Skin epidermis (tissue), 12 donors: ENCODE measurements at regions not wholly inside any gene's neighbourhood (a gene's known extent, or its start where the extent isn't known, plus 50 kb on each side); places are given as distances from the start of the nearest gene placed in this dataset.
A peak's percentile ranks its signal among the peaks of the same experiment; 100 is the strongest.
"Not testable (repeated sequence)": the region's sequence is repeated elsewhere in the genome, so short reads cannot be mapped to it uniquely, and the experiment has no call there.

ENCODE experiments used
- H3K27ac ChIP-seq, 21 experiments: fragments of 200-600 bp; sonication (generic) in 11 of 21; one replicate each; pipeline ENCODE4 v1.5.0; 2020; ENCODE audit warnings: mild to moderate bottlenecking in 3 of 21, inconsistent platforms in 2 of 21, moderate library complexity in 2 of 21
- H3K4me3 ChIP-seq, 7 experiments: fragments of 200-600 bp; sonication (generic) in 2 of 7; one replicate each; pipeline ENCODE4 v1.5.0; 2020; ENCODE audit warnings: inconsistent platforms in 2 of 7, mild to moderate bottlenecking in 2 of 7, moderate library complexity in 1 of 7

DNA sequence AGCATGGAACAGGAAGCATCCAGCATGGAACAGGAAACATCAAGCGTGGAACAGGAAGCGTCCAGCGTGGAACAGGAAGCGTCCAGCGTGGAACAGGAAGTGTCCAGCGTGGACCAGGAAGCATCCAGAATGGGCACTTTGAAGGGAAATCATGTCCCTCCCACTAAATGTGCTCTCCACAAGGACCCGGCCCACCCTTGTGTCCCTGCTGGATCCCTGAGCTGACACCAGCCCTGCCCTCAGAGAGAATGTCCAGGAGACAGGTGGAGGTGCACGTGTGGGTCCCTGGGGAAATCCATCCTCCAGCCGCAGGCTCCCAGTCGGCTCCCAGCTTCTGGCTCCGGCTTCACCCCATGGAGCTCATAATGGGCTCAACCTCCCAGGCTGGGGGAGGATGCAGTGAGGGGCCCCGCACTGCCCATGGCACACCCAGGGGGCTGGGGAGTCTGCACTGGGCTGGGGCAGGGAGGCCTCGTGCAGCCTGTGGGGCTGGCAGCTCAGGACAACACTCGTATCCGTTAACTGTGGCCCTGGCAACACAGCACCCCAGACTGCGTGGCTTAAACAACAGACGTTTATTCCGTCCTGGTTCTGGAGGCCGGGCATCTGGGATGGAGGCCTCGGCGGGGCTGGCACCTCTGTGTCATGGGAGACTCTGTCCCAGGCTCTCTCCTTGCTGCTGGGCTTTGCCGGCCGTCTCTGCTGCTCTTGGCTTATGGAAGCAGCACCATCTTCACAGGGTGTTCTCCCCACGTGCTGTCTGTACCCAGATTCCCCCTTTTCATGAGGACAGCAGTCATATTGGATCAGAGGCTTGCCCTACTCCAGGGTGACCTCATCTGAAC lies 104.8 kb downstream of the TMEM121 start:
- H3K4me3 ChIP-seq, H3K27ac ChIP-seq: not testable (repeated sequence)

DNA sequence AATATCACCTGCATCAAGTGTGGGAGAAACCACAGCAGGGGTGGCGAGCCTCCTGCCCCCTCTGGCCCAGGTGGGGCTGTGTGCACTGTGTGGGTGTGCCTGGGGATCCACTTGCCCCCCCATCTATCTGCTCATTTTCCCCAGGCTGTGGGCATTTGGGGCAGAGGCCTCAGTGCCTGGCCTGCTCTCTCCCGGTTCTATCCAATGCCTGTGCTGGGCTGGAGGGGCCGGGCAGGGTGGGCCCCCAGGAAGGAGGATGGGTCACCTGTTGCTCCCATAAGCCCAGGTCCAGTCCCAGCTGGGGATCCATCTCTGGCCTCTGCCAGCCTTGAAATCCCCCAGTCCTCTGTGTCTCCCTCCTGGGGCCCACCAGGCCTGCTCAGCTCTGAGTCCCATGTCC lies 105.6 kb downstream of the TMEM121 start:
- Histone ChIP-seq H3K27ac (no peak overlapping the region), H3K4me3 (no peak overlapping the region)

DNA sequence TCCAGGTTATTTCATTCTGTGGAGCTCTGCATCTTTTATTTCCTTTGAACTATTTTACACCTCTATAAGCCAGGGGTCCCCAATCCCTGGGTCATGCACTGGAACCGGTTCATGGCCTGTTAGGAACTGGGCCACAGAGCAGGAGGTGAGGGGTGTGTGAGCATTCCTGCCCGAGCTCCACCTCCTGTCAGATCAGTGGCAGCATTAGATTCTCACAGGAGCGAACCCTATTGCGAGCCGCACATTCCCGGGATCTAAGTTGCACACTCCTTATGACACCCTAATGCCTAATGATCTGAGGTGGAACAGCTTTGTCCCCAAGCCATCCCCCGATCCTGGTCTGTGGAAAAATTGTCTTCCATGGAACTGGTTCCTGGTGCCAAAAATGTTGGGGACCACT lies 107.2 kb downstream of the TMEM121 start:
- not testable (repeated sequence) for H3K4me3 ChIP-seq, H3K27ac ChIP-seq

DNA sequence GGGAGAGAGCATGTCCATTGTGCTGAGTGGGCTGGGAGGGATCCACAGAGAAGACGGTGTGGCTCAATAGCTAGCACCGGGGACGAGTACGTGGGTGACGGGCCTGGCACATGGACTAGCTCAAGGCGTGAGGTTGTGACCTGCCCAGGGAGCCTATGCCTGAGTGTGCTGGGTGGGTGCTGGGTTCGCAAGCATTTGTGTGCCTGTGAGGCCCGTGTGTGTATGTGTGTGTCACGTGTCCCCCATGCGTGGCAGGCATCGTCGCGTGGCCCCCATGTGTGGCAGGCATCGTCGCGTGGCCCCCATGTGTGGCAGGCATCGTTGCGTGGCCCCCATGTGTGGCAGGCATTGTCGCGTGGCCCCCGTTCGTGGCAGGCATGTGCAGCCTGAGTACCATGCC lies 109.2 kb downstream of the TMEM121 start:
- H3K27ac ChIP-seq, result no peak overlapping the region
- no peak overlapping the region for H3K4me3 ChIP-seq

DNA sequence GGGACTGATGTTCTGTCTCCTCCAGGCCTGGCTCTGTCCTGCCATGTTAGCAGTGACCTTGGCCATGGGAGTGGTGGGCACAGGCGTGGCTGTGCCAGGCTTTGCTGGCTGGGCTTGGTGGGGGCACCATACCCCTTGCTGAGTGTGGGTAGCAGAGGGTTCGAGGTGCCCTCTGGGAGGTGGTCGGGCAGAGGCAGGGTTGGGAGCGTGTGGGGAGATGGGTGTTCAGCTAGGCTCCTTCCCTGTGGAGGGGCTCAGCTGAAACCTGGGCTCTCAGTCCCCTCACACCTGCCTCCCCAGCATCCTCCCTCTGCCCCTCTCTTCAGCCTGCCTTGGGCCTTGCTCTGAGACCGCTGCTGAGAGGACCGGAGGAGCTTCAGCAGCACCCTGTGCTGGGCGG lies 109.6 kb downstream of the TMEM121 start:
- H3K4me3 ChIP-seq, H3K27ac ChIP-seq: not testable (repeated sequence)

DNA sequence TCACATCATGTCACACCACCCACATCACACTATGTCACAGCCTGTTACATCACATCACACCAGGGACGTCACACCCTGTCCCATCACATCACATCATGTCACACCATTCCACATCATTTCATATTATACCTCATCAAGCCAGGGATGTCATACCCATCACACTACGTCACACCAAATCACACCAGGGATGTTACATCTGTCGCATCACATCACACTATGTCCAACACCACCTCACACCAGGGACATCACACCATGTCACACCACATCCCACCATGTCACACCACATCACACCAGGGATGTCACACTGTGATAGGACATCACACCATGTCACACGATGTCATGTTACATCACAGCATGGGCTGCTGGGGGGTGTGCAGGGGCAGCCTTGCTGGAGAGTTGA lies 110.6 kb downstream of the TMEM121 start:
- no peak overlapping the region for H3K27ac ChIP-seq
- H3K4me3 ChIP-seq, result no peak overlapping the region

DNA sequence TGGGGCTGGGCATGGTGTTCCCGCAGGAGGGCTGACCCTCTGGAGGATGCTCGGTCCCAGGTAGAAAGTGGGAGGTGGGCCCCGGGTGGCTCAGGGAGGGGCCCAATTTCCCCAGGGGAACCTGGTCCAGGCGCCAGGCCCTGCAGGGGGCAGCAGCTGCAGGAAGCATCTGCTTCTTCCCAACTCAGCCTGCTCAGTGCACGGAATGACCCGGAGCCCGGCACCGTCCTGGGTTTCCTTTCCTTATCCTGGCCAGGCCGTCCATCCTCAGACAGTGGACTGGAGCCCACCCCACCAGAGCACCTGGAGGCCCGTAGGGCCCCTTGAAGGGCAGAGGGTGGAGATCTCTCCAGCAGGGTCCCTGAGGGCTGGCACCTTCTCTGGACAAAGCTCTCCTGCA lies 111.0 kb downstream of the TMEM121 start:
- not testable (repeated sequence) for H3K4me3 ChIP-seq, H3K27ac ChIP-seq

DNA sequence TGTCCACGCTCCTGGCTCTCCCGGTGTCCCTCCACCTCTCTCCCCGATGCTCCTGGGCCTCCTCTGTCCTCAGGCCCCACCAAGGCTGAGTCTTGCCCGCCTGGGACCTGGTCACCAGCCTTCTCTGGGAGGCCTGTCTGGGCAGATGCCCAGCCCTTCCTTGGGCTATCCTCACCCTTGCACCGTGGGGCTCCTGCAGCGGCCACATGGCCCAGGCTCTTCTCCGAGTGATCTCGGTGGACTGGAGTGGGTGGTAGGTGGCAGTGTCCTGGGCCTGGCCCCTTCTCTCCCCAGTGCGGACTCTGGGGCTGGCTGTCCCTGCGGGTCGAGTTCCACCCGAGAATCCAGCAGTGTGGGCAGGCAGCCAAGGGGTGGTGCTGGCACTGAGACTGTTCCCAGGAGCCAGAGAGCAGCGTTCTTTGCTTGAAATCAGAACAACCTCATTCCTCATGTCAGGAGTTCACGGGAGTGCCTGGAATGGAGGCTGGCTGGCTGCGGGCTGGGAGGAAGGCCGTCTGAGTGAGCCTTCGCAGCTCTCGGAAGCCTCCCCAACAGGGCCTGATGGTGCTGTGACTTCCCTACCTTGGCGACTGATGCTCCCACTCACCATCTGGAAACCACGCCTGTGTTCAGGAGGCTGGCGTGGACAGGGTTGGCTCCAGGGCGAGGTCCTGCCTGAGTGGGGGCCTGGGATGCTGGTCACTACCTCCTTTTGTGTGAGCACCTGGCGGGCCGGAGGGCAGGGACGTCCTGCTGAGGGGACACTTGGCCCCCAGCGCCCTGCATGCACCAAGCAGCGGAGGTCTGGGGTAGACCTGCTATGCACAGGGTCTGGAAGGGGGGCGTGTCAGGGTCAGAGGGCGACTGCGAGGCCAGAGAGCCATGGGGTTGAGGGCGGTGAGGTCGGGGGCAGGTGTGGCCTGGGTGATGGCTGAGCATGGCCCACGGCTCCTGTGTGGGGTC lies 113.9 kb downstream of the TMEM121 start:
- not testable (repeated sequence) for H3K4me3 ChIP-seq, H3K27ac ChIP-seq

DNA sequence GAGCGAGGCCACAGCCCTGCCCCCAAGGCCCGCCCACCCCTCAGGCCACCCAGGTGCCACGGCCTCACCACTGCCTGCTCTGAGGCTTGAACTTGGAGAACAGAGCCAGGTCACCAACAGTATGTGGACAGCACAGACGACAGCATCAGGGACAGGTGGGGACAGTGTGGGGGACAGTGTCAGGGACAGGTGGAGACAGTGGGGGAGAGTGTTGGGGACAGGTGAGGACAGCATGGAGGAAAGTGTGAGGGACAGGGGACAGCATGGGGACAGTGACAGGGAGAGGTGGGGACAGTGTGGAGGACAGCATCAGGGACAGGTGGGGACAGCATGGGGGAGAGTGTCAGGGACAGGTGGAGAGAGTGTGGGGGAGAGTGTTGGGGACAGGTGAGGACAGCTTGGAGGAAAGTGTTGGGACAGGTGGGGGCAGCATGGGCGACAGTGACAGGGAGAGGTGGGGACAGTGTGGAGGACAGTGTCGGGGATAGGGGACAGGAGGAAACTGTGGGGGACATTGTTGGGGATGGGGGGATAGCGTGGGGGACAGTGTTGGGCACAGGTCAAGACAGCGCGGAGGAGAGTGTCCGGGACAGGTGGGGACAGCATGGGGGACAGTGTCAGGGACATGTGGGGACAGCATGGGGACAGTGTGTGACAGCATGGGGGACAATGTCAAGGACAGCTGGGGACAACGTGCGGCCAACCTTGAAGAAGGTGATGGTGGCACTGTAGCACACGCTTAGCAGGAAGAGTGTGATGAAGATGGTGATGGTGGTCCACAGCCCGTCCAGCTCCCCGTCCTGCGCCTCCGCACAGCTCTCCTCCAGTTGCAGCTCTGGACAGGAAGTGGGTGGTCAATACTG lies 114.9 kb downstream of the TMEM121 start:
- Histone ChIP-seq H3K4me3 (no peak overlapping the region), H3K27ac (no peak overlapping the region)

DNA sequence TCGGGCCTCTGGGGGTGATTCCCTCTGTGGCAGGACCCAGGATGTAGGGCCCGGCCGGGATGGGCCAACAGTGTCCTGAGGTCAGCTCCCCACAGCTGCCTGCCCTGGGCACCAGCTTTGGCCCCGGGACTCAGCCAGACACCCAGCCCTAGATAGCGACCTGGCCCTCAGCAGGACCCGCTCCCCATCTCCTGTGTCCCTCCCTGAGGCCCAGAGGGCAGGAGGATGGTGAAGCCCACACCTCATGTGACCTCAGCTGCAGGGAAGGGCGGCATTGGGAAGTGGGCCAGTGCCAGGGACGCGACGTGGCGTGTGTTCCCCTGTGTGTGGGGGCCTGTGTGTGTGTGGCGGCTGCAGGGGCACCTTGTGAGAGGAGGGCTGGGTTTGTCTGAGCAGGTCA lies 115.6 kb downstream of the TMEM121 start:
- H3K27ac ChIP-seq, H3K4me3 ChIP-seq: not testable (repeated sequence)

DNA sequence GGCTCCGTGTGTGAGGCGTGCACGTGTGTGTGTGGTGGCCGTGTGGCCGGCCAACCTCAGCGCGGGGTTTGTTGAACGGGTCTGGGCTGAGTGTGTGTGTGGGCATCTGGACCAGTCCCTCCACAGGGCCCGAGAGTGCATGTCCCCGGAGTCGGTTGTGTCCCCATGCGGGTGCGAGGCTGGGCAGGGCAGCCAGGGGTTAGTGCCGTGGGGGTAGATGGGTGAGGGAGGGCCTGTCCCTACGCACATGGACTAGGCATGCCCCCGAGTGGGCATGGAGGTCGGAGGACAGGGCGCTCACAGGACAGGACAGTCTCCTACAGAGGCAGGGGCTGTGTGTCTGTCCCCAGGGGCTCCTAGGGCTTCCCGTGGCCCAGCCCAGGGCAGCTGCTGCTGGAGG lies 116.1 kb downstream of the TMEM121 start:
- not testable (repeated sequence) for H3K4me3 ChIP-seq, H3K27ac ChIP-seq

DNA sequence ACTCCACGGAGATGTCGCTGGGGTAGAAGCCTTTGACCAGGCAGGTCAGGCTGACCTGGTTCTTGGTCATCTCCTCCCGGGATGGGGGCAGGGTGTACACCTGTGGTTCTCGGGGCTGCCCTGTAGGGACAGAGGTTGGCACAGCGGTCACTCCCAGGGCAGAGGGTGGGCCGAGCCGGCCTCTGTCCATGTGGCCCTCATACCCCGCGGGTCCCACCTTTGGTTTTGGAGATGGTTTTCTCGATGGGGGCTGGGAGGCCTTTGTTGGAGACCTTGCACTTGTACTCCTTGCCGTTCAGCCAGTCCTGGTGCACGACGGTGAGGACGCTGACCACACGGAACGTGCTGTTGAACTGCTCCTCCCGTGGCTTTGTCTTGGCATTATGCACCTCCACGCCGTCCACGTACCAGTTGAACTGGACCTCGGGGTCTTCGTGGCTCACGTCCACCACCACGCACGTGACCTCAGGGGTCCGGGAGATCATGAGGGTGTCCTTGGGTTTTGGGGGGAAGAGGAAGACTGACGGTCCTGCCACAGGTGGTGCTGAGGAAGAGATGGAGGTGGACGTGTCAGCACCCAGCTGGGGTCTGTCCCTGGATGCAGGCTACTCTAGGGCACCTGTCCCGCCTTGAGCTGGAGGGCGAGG lies 117.1 kb downstream of the TMEM121 start:
- not testable (repeated sequence) for H3K4me3 ChIP-seq

DNA sequence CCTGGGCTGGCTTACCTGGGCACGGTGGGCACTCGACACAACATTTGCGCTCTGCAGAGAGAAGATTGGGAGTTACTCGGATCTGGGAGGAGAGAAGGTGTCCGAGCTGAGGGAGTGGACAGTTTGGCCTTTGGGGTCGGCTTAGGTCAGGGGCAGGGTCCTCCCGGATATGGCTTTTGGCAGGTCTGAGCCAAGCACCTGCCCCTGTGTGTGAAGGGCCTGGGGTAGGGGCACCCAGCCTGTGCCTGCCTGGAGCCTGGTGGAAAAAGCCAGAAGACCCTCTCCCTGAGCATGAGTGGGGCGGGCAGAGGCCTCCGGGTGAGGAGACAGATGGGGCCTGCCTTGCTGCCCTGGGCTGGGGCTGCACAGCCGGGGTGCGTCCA lies 117.7 kb downstream of the TMEM121 start:
- H3K4me3 ChIP-seq, H3K27ac ChIP-seq: not testable (repeated sequence)

More for the DNA sequence above, 117.1 kb downstream of the TMEM121 start:
- H3K27ac ChIP-seq, result not testable (repeated sequence)

DNA sequence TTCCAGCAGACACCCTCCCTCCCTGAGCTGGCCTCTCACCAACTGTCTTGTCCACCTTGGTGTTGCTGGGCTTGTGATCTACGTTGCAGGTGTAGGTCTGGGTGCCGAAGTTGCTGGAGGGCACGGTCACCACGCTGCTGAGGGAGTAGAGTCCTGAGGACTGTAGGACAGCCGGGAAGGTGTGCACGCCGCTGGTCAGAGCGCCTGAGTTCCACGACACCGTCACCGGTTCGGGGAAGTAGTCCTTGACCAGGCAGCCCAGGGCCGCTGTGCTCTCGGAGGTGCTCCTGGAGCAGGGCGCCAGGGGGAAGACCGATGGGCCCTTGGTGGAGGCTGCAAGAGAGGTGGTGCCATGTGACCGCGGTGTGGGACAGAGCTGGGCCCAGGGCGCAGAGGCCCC lies 118.1 kb downstream of the TMEM121 start:
- not testable (repeated sequence) for H3K27ac ChIP-seq

DNA sequence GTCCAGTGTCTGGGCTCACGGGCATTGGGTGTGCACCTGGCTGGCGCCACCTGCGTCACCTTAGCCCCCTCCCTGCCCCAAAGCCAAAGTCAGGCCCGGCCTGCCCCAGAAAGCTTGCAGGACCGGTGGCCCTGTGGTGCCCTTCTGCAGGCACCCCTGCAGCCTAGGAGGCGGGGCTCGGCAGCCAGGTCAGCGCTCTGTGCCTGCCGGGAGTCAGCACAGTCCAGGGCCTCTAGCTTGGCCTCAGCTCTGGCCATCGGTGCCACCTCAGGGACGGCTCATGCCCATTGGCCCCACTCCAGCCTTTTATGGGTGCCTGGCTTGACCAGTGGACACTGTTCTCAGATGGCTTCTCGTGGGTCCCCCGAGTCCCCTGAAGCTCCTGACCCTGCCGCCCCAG lies 118.5 kb downstream of the TMEM121 start:
- H3K4me3 ChIP-seq, H3K27ac ChIP-seq: not testable (repeated sequence)

More for the DNA sequence above, 118.1 kb downstream of the TMEM121 start:
- H3K4me3 ChIP-seq, result not testable (repeated sequence)

DNA sequence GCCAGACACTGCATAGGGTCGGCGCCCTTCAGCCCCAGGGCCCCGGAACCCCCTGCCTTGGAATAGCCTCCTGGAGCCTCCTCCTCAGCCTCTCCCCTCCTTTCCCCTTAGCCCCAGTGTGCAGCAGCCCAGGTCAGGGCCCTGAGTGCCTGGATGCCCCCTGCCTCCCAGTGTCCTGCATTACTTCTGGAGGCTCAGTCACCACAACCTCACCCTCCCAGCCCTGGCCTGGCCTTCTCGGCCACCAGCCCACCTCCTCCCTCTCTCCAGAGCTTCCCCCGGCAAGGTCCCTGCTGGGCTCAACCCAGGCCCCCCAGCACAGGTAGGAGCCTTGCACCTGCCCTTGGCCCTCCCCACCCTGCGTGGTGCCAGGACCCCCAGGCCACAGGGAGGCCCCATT lies 119.0 kb downstream of the TMEM121 start:
- H3K4me3 ChIP-seq, H3K27ac ChIP-seq: not testable (repeated sequence)

DNA sequence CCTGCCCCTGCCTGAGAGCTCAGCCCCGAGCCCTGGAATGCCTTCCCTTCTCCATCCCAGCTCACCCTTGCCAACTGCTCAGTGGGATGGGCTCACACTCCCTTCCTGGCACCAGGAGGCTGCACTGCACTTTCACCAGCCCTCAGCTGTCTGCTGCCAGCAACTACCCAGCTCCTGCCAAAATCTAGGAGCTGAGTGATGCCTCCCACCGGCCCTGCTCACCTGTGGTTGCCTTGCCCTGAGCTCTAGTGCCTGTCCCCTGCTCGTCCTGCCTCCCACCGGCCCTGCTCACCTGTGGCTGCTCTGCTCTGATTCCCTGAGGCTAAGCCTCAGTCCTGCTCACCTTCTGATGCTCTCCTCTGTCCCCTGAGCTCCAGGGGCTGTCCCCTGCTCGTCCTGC lies 119.8 kb downstream of the TMEM121 start:
- peak overlapping the region in 1 of 21 experiments; percentile 72 for H3K27ac ChIP-seq
- no peak overlapping the region for H3K4me3 ChIP-seq

DNA sequence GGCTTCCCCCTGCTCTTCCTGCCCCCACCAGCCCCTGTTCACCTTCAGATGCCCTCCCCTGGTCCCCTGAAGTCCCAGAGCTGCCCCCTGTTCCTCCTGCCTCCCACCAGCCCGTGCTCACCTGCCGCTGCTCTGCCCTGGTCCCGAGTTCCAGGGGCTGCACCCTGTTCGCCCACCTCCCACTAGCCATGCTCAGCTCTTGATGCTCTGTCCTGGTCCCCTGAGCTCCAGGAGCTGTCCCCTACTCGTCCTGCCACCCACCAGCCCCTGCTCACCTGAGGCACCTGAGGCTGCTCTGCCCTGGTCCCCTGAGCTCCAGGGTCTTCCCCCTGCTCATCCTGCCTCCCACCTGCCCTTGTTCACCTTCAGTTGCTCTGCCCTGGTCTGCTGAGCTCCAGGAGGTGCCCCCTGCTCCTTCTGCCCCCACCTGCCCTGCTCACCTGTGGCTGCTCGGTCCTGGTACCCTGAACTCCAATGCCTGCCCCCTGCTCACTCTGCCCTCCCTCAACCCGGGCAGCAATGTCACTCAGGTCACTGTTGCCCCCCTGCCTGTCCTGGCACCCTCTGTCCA lies 120.4 kb downstream of the TMEM121 start:
- peak overlapping the region in 2 of 21 experiments; percentile 51 to 72 for H3K27ac ChIP-seq
- not testable (repeated sequence) for H3K4me3 ChIP-seq

DNA sequence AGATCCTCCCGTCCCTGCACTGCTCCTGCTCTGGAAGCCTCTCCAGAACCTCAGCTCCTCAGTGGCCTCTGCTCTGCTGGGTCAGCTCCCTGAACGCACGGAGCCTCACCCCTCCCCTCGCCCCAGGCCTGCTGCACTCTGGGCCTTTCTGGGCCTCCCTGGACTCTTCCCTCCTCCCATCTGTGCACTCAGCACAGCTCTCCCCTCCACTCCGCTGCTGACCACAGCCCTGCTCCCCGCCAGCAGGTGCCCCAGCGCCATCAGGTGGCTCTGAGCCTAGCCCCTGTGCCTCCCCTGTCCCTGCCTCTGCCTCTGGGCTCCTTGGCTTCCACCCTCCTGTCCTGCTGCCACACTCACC lies 121.0 kb downstream of the TMEM121 start:
- H3K4me3 ChIP-seq, result not testable (repeated sequence)
- H3K27ac ChIP-seq, result peak overlapping the region in 2 of 21 experiments; percentile 51 to 72
